ENCODE measurements at regions not wholly inside any gene's neighbourhood (a gene's known extent, or its start where the extent isn't known, plus 50 kb on each side); places are given as distances from the start of the nearest gene placed in this dataset.

- DNase-seq (ENCODE audit: low spot score) = no peak
These were observed 62.3 kb downstream of the UCHL1 start for GRCh38 chr4:41318839-41319530.

- DNase-seq (ENCODE audit: low spot score) = no peak
These were observed 62.8 kb downstream of the UCHL1 start for GRCh38 chr4:41319553-41319952.

- no peak for DNase-seq (ENCODE audit: low spot score)
These were observed 63.5 kb downstream of the UCHL1 start for GRCh38 chr4:41320278-41320677.

GRCh38 chr4:41320786-41321185 is 64.1 kb downstream of the UCHL1 start:
- DNase-seq (ENCODE audit: low spot score) = no peak

GRCh38 chr4:41321216-41321945 is 64.7 kb downstream of the UCHL1 start:
- DNase-seq (ENCODE audit: low spot score) = no peak

- no peak for DNase-seq (ENCODE audit: low spot score)
These were observed 65.9 kb downstream of the UCHL1 start for GRCh38 chr4:41322617-41323016.

- DNase-seq (ENCODE audit: low spot score) = no peak
These were observed 66.5 kb downstream of the UCHL1 start for GRCh38 chr4:41323179-41323578.

- no peak for DNase-seq (ENCODE audit: low spot score)
These were observed 67.0 kb downstream of the UCHL1 start for GRCh38 chr4:41323706-41324105.

GRCh38 chr4:41324861-41325260 is 68.1 kb downstream of the UCHL1 start:
- no peak for DNase-seq (ENCODE audit: low spot score)

- DNase-seq (ENCODE audit: low spot score) = no peak
These were observed 69.2 kb downstream of the UCHL1 start for GRCh38 chr4:41325901-41326300.

- no peak for DNase-seq (ENCODE audit: low spot score)
These were observed 70.0 kb downstream of the UCHL1 start for GRCh38 chr4:41326776-41327175.

GRCh38 chr4:41327770-41328169 is 71.0 kb downstream of the UCHL1 start:
- no peak for DNase-seq (ENCODE audit: low spot score)

GRCh38 chr4:41329361-41329760 is 72.6 kb downstream of the UCHL1 start:
- DNase-seq (ENCODE audit: low spot score) = no peak

- DNase-seq (ENCODE audit: low spot score) = no peak
These were observed 74.5 kb downstream of the UCHL1 start for GRCh38 chr4:41331224-41331623.

GRCh38 chr4:41332510-41333054 is 75.9 kb downstream of the UCHL1 start:
- DNase-seq (ENCODE audit: low spot score) = no peak

GRCh38 chr4:41334182-41334581 is 77.5 kb downstream of the UCHL1 start:
- DNase-seq (ENCODE audit: low spot score) = no peak

GRCh38 chr4:41339812-41340809 is 83.4 kb downstream of the UCHL1 start:
- DNase-seq (ENCODE audit: low spot score) = peak; percentile 94

- DNase-seq (ENCODE audit: low spot score) = no peak
These were observed 89.8 kb downstream of the UCHL1 start for GRCh38 chr4:41346306-41347061.

- DNase-seq (ENCODE audit: low spot score) = no peak
These were observed 92.3 kb downstream of the UCHL1 start for GRCh38 chr4:41349021-41349420.

GRCh38 chr4:41358647-41359421 is 102.1 kb downstream of the UCHL1 start:
- no peak for DNase-seq (ENCODE audit: low spot score)

- DNase-seq (ENCODE audit: low spot score) = no peak
These were observed 102.7 kb downstream of the UCHL1 start for GRCh38 chr4:41359422-41359775.

Data from Ammon's horn (tissue), 1 donor.